Neural cell (in vitro differentiated cells): ENCODE measurements at regions not wholly inside any gene's neighbourhood (a gene's known extent, or its start where the extent isn't known, plus 50 kb on each side); places are given as distances from the start of the nearest gene placed in this dataset.

ENCODE experiments used
- CTCF ChIP-seq: fragments of 450-650 bp; IDR thresholded peaks from 2 replicates; pipeline ENCODE4 v1.5.1; 2014; ENCODE audit warnings: antibody characterized with exemption, mild to moderate bottlenecking, moderate library complexity; ENCODE audit not compliant: poor library complexity, severe bottlenecking
- POLR2AphosphoS5 ChIP-seq: IDR thresholded peaks from 2 replicates; pipeline ENCODE4 v1.6.1; 2012

- no peak for TF ChIP-seq POLR2AphosphoS5
- no peak for TF ChIP-seq CTCF
Measured at GRCh38 chr5:123914333-123914732, 402.4 kb downstream of the CSNK1G3 start.
